IgD-negative memory B cell (primary cell): ENCODE measurements at regions not wholly inside any gene's neighbourhood (a gene's known extent, or its start where the extent isn't known, plus 50 kb on each side); places are given as distances from the start of the nearest gene placed in this dataset.

Experiments
- H3K27ac Mint-ChIP-seq, 3 donors: one replicate each; pipeline ENCODE4 v1.8.0; 2020 to 2022; ENCODE audit warnings: mild to moderate bottlenecking in 3 of 3, mixed read lengths in 3 of 3, moderate library complexity in 1 of 3
- H3K27me3 Mint-ChIP-seq: one replicate; pipeline ENCODE4 v1.8.0; 2021; ENCODE audit warnings: mixed read lengths
- H3K36me3 Mint-ChIP-seq: one replicate; pipeline ENCODE4 v1.8.0; 2020; ENCODE audit warnings: mild to moderate bottlenecking, mixed read lengths
- H3K4me1 Mint-ChIP-seq, 3 donors: one replicate each; pipeline ENCODE4 v1.8.0; 2020 to 2022; ENCODE audit warnings: mixed read lengths in 3 of 3, mild to moderate bottlenecking in 1 of 3
- H3K4me3 Mint-ChIP-seq, 4 donors: one replicate each; pipeline ENCODE4 v1.8.0; 2020 to 2022; ENCODE audit warnings: mild to moderate bottlenecking in 4 of 4, mixed read lengths in 4 of 4, moderate library complexity in 3 of 4
- H3K9me3 Mint-ChIP-seq, 3 donors: one replicate each; pipeline ENCODE4 v1.8.0; 2020 to 2021; ENCODE audit warnings: mixed read lengths in 3 of 3, mild to moderate bottlenecking in 1 of 3

DNA sequence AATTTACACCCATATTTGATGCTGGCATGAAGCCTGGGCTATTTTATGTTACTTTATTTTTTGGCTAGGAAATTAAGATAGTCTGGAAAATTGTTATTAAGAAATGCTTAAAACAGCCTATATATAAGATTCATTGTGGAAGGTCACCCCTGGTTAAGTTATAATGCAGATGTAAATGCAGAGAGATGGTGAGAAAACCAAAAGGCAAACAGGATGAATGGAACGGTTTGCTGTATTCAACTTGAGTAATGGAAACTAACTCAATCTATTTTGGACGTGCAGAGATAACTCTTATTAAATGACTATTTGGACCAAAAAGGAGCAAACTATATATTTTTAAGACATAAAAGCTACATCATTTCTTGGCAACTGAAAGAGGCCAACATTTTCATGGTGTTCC is 446.3 kb upstream of the FRG1 start:
- H3K27me3 Mint-ChIP-seq = no peaks in the 10 kb centered on the region
- no peaks in the 10 kb centered on the region for H3K36me3 Mint-ChIP-seq
- H3K4me3 Mint-ChIP-seq = no peak overlapping the region
- H3K27ac Mint-ChIP-seq = no peak overlapping the region
- H3K9me3 Mint-ChIP-seq = peaks cover 2 to 8% (median 6%) of the 10 kb centered on the region in 3 donors
- H3K4me1 Mint-ChIP-seq = peaks cover 0 to 1% (median 0%) of the 10 kb centered on the region in 3 donors

DNA sequence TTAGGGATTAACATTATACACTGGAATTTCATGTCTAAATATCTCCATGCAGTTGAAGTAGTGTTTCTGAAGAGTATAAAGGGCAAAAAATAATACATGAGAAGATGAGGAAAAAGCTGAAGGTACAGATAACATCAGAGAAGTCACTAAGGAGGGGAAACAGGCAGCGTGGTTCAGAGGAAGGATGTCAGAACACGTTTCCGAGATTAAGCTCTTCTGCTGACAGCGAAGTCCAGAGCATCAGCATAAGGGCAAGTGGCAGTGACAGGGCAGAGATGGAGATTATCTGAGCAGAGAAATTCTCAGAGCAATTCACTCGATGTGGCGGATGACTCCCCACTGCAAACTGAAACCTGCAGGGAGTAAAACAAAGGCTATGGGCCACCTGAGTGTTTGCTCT is 443.2 kb upstream of the FRG1 start:
- no peaks in the 10 kb centered on the region for H3K36me3 Mint-ChIP-seq
- H3K4me1 Mint-ChIP-seq = no peaks in the 10 kb centered on the region
- no peaks in the 10 kb centered on the region for H3K27me3 Mint-ChIP-seq
- no peak overlapping the region for H3K27ac Mint-ChIP-seq
- H3K9me3 Mint-ChIP-seq = peaks cover 2 to 6% (median 2%) of the 10 kb centered on the region in 3 donors
- no peak overlapping the region for H3K4me3 Mint-ChIP-seq

DNA sequence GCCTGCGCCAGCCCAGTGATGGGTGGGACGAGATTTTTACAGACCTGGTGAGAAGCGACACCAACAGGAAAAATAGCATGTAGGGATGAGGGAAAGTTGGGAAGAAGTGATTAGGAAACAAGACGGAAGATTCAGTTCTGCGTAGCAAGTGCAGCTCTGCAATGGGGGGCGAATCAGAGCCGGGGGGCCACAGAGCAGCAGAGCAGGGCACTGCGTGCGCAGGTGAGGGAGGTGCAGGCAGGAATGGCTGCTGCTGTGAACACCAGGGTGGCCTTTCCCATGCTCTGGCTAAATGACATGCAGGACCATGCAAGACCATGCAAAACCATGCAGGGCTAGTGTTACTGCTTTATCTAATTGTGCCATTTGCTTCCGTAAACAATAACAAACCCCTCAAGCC is 442.7 kb upstream of the FRG1 start:
- no peaks in the 10 kb centered on the region for H3K4me1 Mint-ChIP-seq
- no peak overlapping the region for H3K27ac Mint-ChIP-seq
- no peaks in the 10 kb centered on the region for H3K27me3 Mint-ChIP-seq
- H3K36me3 Mint-ChIP-seq = no peaks in the 10 kb centered on the region
- H3K9me3 Mint-ChIP-seq = peaks cover 2% of the 10 kb centered on the region in 3 donors
- peak overlapping the region in 1 of 4 donors; percentile 43 for H3K4me3 Mint-ChIP-seq

DNA sequence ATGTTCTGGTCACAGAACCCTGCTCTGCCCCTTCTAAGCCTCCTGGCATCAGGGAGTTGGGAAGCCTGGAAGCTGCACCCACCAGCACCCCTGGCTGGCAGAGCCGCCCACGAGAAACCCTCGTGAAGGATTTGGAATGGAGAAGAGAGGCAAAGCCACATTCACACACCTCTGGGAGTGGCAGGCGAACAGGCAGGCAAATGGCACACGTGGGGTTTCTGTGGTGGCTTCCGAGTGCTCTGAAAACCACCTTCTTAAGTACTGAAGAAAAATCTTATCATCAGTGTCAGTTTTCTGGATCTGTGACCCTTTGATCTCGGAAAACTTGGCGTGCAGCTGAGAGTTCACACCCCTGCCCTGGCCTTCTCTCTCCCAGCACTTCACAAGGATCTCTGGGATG is 442.2 kb upstream of the FRG1 start:
- Mint-ChIP-seq H3K27me3 (no peaks in the 10 kb centered on the region), H3K27ac (no peak overlapping the region), H3K4me1 (no peaks in the 10 kb centered on the region), H3K36me3 (no peaks in the 10 kb centered on the region), H3K9me3 (peaks cover 0 to 2% (median 2%) of the 10 kb centered on the region in 3 donors), H3K4me3 (peak overlapping the region in 1 of 4 donors; percentile 43)

DNA sequence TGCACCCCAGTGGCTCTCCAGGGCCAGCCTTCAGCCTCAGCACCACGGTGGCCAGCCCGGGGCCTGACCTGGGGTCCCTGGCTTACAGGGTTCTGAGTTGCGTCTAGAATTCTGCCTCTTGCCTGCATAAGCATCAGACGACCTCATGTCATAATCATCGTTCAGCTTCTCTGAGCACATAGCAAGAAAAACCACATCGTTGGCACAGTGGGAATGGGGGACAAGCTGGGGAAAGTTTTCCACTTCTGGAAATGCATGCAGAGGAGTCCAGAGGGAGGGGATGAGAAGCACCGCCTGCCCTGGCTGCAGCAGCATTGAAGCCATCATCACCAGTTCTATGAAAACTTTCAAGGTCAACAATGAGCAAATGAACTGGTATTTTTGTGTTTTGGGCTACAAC is 441.0 kb upstream of the FRG1 start:
- H3K27ac Mint-ChIP-seq = no peak overlapping the region
- H3K36me3 Mint-ChIP-seq = no peaks in the 10 kb centered on the region
- peaks cover 0 to 4% (median 0%) of the 10 kb centered on the region in 3 donors for H3K9me3 Mint-ChIP-seq
- no peaks in the 10 kb centered on the region for H3K4me1 Mint-ChIP-seq
- H3K4me3 Mint-ChIP-seq = no peak overlapping the region
- no peaks in the 10 kb centered on the region for H3K27me3 Mint-ChIP-seq

DNA sequence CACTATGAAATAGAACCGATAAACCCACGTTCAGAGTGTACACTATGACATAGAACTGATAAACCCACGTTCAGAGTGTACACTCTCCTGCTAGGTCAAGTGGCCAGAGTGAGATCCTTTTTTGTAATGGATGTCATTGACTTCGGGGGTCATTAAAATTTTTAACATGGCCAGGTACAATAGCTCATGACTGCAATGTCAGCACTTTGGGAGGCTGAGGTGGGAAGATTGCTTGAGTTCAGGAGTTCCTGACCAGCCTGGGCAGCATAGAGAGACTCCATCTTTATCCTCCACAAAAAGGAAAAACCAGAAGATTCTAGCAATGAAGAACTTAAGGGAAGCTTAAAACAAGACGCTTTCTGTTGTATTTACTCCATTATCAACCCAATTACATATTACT is 439.7 kb upstream of the FRG1 start:
- H3K36me3 Mint-ChIP-seq = no peaks in the 10 kb centered on the region
- H3K27ac Mint-ChIP-seq = no peak overlapping the region
- H3K27me3 Mint-ChIP-seq = no peaks in the 10 kb centered on the region
- H3K4me3 Mint-ChIP-seq = no peak overlapping the region
- H3K9me3 Mint-ChIP-seq = peaks cover 4 to 6% (median 4%) of the 10 kb centered on the region in 3 donors
- no peaks in the 10 kb centered on the region for H3K4me1 Mint-ChIP-seq

DNA sequence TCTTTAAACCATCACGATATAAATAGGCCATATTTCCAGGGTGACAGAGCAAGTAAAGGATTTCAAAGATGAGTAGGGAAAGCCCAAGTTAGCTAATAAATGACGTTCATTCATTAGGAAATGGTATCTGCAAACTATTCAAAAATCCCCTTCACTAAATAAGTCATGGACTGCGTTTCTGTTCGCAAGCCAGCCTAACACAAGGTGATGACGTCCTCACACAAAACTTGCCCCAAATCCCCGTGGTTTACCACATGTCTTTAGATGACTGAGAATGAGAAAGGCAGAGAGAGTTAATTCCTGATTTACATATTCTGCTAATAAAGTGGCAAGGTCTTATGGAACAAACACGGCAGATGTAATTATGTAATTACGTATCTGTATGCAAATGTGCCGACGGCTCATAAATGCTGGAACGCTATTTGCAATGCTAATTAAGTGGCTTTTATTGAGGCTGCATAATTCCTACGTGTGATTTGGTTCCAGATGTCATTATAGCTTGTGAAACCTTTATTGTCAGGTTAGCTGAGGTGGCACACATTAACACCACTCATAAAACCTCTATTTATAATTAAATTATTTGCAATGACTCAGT is 437.7 kb upstream of the FRG1 start:
- Mint-ChIP-seq H3K27ac (no peak overlapping the region), H3K36me3 (no peaks in the 10 kb centered on the region), H3K27me3 (no peaks in the 10 kb centered on the region), H3K9me3 (peaks cover 4 to 6% (median 4%) of the 10 kb centered on the region in 3 donors), H3K4me3 (no peak overlapping the region), H3K4me1 (no peaks in the 10 kb centered on the region)

DNA sequence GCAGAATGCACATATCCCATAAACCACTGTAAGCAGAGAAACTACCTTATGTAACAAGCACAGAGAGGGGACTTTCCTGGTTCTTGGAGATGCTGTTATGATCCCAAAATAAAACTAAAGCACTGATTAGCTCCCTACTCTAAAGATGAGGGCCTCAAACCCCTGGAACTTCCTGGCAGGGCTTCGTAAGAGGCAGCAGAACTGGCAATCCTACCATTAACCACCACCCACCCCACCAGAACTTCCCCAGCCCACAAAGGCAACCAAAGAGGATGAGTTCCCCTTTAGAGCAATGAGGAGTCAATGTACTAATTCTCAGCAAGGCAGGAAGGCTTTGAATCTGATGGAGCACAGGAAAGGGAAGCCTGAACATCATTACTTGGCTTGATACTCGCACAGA is 436.5 kb upstream of the FRG1 start:
- Mint-ChIP-seq H3K27ac (no peak overlapping the region), H3K4me3 (no peak overlapping the region), H3K36me3 (no peaks in the 10 kb centered on the region), H3K9me3 (peaks cover 4 to 6% (median 4%) of the 10 kb centered on the region in 3 donors), H3K4me1 (no peaks in the 10 kb centered on the region), H3K27me3 (no peaks in the 10 kb centered on the region)

DNA sequence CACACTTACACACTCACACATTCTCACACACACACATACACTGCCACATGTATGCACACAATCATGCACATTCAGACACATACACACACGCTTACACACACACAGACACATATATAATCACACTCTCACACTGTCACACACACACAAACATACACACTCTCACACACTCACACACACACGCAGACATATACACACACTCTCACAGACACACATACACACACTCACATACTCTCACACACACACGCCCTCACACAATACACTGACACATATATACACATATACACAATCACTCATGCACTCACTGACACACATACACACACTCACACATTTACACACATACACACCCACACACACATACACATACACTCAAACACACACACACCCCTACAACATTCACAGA is 435.3 kb upstream of the FRG1 start:
- peaks cover 4 to 11% (median 5%) of the 10 kb centered on the region in 3 donors for H3K9me3 Mint-ChIP-seq
- H3K27ac Mint-ChIP-seq = no peak overlapping the region
- H3K27me3 Mint-ChIP-seq = no peaks in the 10 kb centered on the region
- no peaks in the 10 kb centered on the region for H3K4me1 Mint-ChIP-seq
- H3K36me3 Mint-ChIP-seq = no peaks in the 10 kb centered on the region
- no peak overlapping the region for H3K4me3 Mint-ChIP-seq

DNA sequence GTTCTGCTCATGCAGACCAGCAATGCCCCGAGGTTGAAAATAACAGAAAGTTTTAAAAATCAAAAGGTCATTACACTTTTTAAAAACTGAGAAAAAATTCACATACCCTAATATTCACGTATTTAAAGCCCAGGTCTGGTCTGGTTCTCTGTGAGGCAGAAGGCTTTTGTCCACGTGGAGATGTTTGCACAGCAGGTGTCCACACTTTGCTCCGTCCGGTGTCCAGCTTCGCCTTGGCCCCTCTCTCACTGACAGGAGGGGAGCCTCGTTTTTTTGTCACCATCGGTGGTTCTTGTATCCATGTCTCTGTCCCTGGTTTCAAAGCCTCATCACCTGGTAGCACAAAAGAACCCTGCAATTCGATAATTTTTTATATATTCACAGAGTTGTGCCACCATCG is 434.6 kb upstream of the FRG1 start:
- Mint-ChIP-seq H3K27me3 (no peaks in the 10 kb centered on the region), H3K36me3 (no peaks in the 10 kb centered on the region), H3K9me3 (peaks cover 4 to 18% (median 5%) of the 10 kb centered on the region in 3 donors), H3K4me3 (no peak overlapping the region), H3K27ac (no peak overlapping the region), H3K4me1 (no peaks in the 10 kb centered on the region)

DNA sequence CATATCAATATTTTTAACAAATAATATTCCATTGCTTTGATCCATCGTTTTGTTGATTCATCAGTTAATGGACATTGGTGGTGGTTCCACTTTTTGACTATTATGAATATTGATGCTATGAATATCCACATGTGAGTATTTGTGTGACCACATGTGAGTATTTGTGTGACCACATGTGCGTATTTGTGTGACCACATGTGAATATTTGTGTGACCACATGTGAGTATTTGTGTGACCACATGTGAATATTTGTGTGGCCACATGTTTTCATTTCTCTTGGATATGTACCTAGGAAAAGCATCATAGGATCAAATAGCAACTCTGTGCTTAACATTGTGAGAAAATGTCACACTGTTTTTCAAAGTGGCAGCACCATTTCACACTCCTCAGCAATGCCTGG is 433.6 kb upstream of the FRG1 start:
- no peaks in the 10 kb centered on the region for H3K36me3 Mint-ChIP-seq
- no peaks in the 10 kb centered on the region for H3K27me3 Mint-ChIP-seq
- H3K27ac Mint-ChIP-seq = no peak overlapping the region
- no peak overlapping the region for H3K4me3 Mint-ChIP-seq
- peaks cover 4 to 18% (median 4%) of the 10 kb centered on the region in 3 donors for H3K9me3 Mint-ChIP-seq
- no peaks in the 10 kb centered on the region for H3K4me1 Mint-ChIP-seq

DNA sequence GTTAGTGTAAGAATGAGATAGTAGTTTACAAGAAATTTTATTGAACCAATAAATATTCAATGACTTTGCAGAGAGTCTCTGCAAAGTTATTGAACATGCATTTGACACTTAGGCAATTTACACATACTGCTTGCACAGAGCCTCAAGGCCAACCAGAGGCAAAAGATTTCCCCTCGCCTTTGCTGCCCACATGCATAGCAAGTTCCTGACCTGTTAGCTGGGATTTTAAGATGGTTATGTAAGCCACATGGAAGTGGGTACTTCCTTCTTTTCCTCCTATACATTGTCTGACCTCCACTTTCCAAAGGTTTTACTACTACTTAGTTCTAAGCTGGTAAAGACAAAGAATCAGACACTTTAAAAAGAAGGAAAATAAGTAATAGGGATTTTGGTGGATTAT is 430.1 kb upstream of the FRG1 start:
- H3K27ac Mint-ChIP-seq = no peak overlapping the region
- no peaks in the 10 kb centered on the region for H3K36me3 Mint-ChIP-seq
- H3K9me3 Mint-ChIP-seq = peaks cover 1 to 12% (median 1%) of the 10 kb centered on the region in 3 donors
- H3K4me1 Mint-ChIP-seq = no peaks in the 10 kb centered on the region
- no peaks in the 10 kb centered on the region for H3K27me3 Mint-ChIP-seq
- no peak overlapping the region for H3K4me3 Mint-ChIP-seq

DNA sequence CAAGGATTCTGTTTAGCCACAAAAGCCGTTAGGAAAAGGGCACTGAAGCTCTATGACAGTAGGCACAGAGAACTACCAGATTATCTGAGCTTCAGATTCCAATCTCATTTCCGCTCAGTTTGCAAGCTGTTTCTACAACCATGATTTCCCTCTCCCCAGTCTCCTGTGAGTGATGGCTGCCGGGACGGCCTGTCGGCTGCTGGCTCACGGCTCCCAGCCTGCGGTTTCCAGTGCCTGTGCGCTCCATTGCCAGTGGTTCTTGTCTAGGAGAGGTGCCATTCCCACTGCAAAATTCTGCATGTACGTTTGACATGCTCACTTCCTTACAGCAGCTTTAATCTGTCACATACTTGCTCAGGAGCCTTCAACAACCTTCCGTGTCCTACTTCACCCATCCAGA is 429.1 kb upstream of the FRG1 start:
- Mint-ChIP-seq H3K36me3 (no peaks in the 10 kb centered on the region), H3K4me3 (no peak overlapping the region), H3K9me3 (peaks cover 1 to 12% (median 1%) of the 10 kb centered on the region in 3 donors), H3K27me3 (no peaks in the 10 kb centered on the region), H3K27ac (no peak overlapping the region), H3K4me1 (no peaks in the 10 kb centered on the region)

DNA sequence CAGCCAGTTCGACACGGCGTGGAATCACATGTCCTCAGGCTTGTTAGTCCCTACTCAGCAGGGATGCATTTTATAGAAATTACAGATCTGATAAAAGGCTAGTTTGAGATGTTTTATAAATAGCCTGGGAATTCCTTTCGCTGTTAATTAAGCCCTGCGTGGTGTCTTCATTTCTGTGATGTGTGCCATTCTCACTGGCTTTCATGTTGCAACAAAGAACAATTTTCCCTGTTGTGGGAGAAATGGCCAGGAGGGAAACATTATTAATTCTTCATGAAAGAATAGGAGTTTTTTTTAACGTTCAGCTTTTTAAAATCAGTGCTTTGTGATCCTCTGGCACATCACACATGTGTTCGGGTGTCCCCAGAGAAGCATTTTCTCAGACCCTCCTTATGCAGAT is 427.3 kb upstream of the FRG1 start:
- no peaks in the 10 kb centered on the region for H3K36me3 Mint-ChIP-seq
- H3K27me3 Mint-ChIP-seq = no peaks in the 10 kb centered on the region
- no peak overlapping the region for H3K4me3 Mint-ChIP-seq
- no peak overlapping the region for H3K27ac Mint-ChIP-seq
- peaks cover 1 to 12% (median 1%) of the 10 kb centered on the region in 3 donors for H3K9me3 Mint-ChIP-seq
- no peaks in the 10 kb centered on the region for H3K4me1 Mint-ChIP-seq

DNA sequence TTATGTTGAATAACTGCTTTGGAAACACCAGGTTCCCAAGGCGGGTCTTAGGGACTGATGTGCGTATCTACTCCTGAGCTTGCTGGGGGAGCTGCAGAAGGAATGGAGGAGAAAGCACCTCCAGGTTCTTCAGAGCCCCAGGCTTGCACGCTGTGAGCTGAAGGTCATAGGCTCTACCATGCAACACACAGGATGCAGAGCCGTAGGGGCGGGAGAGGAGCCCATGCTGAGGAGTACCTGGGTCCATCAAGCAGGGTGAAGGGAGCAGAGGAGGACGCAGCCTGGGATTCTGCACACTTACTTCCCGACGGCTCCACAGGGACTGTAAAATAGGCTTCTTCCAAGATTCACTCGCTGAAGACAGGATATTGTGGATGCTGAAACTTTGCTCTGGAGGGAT is 426.5 kb upstream of the FRG1 start:
- peaks cover 1 to 12% (median 1%) of the 10 kb centered on the region in 3 donors for H3K9me3 Mint-ChIP-seq
- H3K36me3 Mint-ChIP-seq = no peaks in the 10 kb centered on the region
- no peaks in the 10 kb centered on the region for H3K27me3 Mint-ChIP-seq
- no peak overlapping the region for H3K4me3 Mint-ChIP-seq
- H3K4me1 Mint-ChIP-seq = no peaks in the 10 kb centered on the region
- H3K27ac Mint-ChIP-seq = no peak overlapping the region

DNA sequence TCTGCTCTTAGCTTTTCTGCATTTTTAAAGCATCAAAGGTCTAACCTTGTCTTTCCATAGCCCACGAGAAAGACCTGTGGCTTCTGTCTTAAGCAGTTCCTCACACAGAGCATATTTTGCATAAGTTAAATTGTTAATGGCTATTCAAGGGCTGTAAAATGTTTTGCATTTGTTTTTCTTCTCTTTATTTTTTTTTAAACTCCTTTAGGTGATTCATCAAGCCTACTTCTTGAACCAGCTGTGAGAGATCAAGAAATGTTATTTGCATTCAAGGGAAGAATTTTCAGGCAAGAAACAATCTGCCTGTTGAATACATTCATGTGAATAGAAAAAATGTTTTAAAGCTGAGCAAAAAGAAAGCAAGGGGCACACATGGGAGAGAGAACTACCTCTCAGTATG is 423.8 kb upstream of the FRG1 start:
- Mint-ChIP-seq H3K27ac (no peak overlapping the region), H3K27me3 (no peaks in the 10 kb centered on the region), H3K4me1 (no peaks in the 10 kb centered on the region)

More for the DNA sequence above, 423.8 kb upstream of the FRG1 start:
- Mint-ChIP-seq H3K36me3 (no peaks in the 10 kb centered on the region), H3K9me3 (peaks cover 0 to 3% (median 0%) of the 10 kb centered on the region in 3 donors), H3K4me3 (no peak overlapping the region)
